C4-2B (cell line): ENCODE measurements at regions not wholly inside any gene's neighbourhood (a gene's known extent, or its start where the extent isn't known, plus 50 kb on each side); places are given as distances from the start of the nearest gene placed in this dataset.

Experiments used
- H3K27ac ChIP-seq: fragments of 450-650 bp; 2 replicates; pipeline ENCODE4 v1.5.1; 2017
- ZFX ChIP-seq: fragments of 450-650 bp; IDR thresholded peaks from 2 replicates; pipeline ENCODE4 v1.6.1; 2017
- TF ChIP-seq, protein P1 (sequence below): fragments of 450-650 bp; conservative IDR thresholded peaks from 2 replicates; pipeline ENCODE4 v1.5.1; 2017; ENCODE audit warnings: mild to moderate bottlenecking

GRCh38 chr1:29478151-29478791 lies 241.9 kb downstream of the PTPRU start:
- TF ChIP-seq ZFX, result no peak
- TF ChIP-seq, protein P1, sequence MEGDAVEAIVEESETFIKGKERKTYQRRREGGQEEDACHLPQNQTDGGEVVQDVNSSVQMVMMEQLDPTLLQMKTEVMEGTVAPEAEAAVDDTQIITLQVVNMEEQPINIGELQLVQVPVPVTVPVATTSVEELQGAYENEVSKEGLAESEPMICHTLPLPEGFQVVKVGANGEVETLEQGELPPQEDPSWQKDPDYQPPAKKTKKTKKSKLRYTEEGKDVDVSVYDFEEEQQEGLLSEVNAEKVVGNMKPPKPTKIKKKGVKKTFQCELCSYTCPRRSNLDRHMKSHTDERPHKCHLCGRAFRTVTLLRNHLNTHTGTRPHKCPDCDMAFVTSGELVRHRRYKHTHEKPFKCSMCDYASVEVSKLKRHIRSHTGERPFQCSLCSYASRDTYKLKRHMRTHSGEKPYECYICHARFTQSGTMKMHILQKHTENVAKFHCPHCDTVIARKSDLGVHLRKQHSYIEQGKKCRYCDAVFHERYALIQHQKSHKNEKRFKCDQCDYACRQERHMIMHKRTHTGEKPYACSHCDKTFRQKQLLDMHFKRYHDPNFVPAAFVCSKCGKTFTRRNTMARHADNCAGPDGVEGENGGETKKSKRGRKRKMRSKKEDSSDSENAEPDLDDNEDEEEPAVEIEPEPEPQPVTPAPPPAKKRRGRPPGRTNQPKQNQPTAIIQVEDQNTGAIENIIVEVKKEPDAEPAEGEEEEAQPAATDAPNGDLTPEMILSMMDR, result no peak
- no peak overlapping the region for H3K27ac ChIP-seq

DNA sequence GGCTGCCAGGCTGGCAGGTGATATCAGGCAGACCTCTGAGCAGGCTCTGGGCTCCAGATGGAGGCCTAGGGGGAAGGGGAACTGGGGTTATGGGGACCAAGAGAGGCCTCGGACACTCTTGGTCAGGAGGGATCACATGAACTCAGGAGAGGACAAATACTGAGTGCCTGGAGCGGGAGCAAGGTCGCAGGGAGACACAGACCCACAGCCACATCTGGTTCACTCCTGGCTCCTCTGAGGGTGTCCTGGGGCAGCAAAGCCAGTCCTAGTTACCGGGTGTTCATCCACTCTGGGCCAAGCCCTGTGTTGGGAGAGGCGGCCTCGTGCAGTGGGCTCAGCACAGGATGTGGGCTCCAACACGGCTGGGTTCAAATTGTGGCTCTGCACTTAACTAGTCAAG lies 239.0 kb downstream of the PTPRU start:
- TF ChIP-seq ZFX, result no peak
- TF ChIP-seq, protein P1, result no peak
- no peak overlapping the region for H3K27ac ChIP-seq

DNA sequence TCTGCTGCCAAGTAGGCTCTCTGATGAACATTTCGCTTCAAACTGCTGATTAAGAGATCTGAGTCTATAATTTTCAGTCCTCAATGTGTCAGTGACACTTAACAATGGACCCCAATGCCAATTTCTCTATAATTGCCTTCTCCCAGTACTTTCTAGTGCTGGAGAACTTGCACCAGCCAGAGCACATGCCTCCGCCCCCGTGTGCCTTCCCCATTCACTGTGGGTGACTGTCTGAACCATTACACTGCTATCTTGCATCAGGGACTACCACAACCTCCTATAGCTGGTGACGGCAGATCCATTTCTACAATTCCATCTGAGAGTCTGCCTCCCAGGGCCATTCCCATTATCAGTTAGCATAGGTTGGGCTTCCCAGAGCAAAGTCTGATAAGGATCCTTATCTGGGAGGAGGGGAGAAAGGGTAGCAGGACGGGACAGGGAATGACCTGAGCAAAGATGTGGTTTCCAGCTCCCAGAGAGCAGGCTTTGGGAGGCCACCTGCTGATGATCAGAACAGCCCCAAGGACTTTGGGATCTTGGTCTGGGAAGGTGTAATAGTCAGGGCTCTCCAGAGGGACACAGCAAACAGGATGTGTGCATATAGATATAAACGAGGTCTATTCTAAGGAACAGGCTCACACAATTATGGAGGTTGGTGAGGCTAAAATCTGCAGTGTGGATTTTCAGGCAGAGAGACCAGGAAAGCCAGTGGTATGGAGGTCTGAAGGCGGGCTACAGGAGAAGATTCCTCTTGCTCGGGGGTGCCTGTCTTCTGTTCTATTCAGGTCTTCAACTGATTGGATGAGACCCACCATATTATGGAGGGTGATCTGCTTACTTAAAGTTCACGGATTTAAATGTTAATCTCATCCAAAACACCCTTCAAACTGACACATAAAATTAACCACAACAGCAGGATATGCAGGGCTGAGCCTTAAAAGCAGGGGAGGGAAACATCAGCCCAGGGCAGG lies 238.2 kb downstream of the PTPRU start:
- H3K27ac ChIP-seq, result no peak overlapping the region
- TF ChIP-seq, protein P1, result no peak
- no peak for TF ChIP-seq ZFX

DNA sequence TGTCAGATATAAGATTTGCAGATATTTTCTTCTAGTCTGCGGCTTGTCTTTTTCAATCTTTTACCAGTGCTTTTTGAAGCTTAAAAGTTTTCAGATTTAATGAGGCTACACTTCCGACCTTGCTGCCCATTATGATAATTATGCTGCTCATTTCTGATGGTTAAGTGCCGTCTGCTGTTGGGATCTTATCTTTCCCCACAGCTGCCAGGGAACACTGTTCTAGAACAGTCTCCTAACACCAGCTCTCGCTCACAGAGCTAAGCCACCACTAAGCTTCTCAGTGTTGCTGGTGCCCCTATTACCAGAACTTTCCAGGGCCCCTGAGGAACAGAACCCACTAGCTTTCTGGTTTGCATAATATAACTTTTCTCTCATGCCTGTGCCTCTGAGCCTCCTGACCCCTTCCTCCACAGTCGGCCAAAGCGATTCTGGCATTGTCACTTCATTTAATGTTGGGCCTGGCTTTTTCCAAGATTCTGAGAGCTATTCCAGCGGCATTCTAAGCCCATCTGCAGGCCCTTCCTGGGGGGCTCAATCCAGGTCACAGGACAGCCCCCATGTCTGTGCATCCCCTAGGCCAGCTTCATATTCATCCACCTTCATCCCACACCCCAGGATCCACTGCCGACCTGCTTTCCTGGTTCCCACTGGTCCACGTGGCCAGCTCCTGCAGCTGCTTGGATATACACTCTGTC lies 237.0 kb downstream of the PTPRU start:
- H3K27ac ChIP-seq, result no peak overlapping the region
- TF ChIP-seq, protein P1, result no peak
- no peak for TF ChIP-seq ZFX

DNA sequence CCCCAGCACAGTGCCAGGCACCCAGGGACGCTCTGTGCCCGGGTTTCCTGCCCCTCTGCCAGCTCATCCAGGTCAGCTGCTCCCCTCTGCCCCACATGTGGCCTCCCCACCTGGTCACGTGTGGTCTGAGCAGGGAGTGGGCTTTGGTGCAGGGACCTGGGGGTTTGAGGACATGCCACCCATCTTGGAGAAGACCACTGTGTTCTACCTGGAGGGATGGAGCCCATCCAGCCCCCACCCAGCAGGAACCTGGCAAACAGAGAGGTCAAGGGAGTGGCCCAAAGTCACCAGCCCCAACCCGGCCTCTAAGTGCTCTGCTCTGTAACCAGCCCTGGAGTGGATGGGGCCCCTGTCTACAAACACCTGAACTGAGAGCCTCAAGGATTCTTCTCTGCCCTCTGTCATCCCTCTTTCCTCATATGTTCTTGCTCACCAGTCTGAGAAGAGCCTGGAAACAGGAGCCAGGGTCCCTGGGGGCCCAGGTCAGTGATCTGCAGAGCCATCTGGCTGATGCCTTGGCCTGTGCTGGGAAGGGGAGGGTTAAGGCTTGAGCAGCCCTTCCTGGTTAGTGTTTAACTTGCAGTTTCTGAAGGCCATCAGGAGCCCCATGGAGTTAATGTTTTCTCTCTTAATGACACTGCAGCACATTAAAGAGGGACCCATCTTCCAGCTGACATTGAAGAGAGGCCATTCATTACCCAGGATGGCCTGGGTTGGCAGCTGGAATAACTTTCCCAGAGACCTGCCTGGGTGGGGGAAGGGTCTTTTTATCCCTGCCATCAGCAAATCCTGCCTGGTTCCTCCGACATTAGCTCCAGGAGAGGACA lies 235.4 kb downstream of the PTPRU start:
- no peak for TF ChIP-seq ZFX
- TF ChIP-seq, protein P1, result no peak

DNA sequence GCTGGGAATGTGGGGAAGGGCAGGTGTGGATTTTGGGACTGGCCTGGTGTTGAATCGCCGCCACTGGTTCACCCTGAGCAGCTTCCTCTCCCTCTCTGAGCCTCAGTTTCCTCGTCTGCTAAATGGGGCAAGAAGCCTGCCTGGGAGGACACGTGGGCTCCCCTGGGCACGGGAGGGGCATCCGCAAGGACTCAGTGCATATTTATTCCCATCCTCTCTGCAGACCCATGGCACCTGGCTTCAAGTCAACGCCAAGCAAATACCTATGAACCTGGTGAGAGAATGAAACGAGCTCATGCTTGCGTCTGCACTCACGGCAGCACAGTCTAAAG lies 234.4 kb downstream of the PTPRU start:
- TF ChIP-seq, protein P1, result no peak
- no peak for TF ChIP-seq ZFX
- H3K27ac ChIP-seq, result no peak overlapping the region

More for the DNA sequence above, 235.4 kb downstream of the PTPRU start:
- H3K27ac ChIP-seq, result no peak overlapping the region
